ENCODE measurements at regions not wholly inside any gene's neighbourhood (a gene's known extent, or its start where the extent isn't known, plus 50 kb on each side); places are given as distances from the start of the nearest gene placed in this dataset.

- Histone ChIP-seq H3K4me1 (ENCODE audit: insufficient read depth, low read length) (no peaks in the 10 kb centered on the region), H3K9ac (ENCODE audit: low read depth, low read length) (no peak overlapping the region), H3K27ac (ENCODE audit: low read depth, low read length) (no peak overlapping the region), H3K4me3 (ENCODE audit: low read length) (no peak overlapping the region), H3K27me3 (ENCODE audit: insufficient read depth, low read length) (no peaks in the 10 kb centered on the region), H3K9me3 (ENCODE audit: insufficient read depth, low read depth, low read length) (peaks cover 4% of the 10 kb centered on the region), H3K36me3 (ENCODE audit: insufficient read depth, low read length) (no peaks in the 10 kb centered on the region)
- WGBS: 93% methylated on average over 1 of the region's 1 CpG
Observed at GRCh38 chr16:79662122-79662521, 61.6 kb upstream of the MAF start.

- no peaks in the 10 kb centered on the region for H3K4me1 ChIP-seq (ENCODE audit: insufficient read depth, low read length)
- H3K36me3 ChIP-seq (ENCODE audit: insufficient read depth, low read length): no peaks in the 10 kb centered on the region
- H3K9ac ChIP-seq (ENCODE audit: low read depth, low read length): no peak overlapping the region
- H3K9me3 ChIP-seq (ENCODE audit: insufficient read depth, low read depth, low read length): peaks cover 4% of the 10 kb centered on the region
- 91% methylated on average over 5 of the region's 5 CpGs for WGBS
- H3K27me3 ChIP-seq (ENCODE audit: insufficient read depth, low read length): no peaks in the 10 kb centered on the region
- no peak overlapping the region for H3K27ac ChIP-seq (ENCODE audit: low read depth, low read length)
- no peak overlapping the region for H3K4me3 ChIP-seq (ENCODE audit: low read length)
Observed at GRCh38 chr16:79661578-79661977, 61.0 kb upstream of the MAF start.

GRCh38 chr16:79659344-79659743 lies 58.8 kb upstream of the MAF start:
- Histone ChIP-seq H3K4me1 (ENCODE audit: insufficient read depth, low read length) (no peaks in the 10 kb centered on the region), H3K9me3 (ENCODE audit: insufficient read depth, low read depth, low read length) (peaks cover 4% of the 10 kb centered on the region), H3K9ac (ENCODE audit: low read depth, low read length) (no peak overlapping the region), H3K36me3 (ENCODE audit: insufficient read depth, low read length) (no peaks in the 10 kb centered on the region), H3K4me3 (ENCODE audit: low read length) (no peak overlapping the region), H3K27me3 (ENCODE audit: insufficient read depth, low read length) (no peaks in the 10 kb centered on the region), H3K27ac (ENCODE audit: low read depth, low read length) (no peak overlapping the region)
- 92% methylated on average over 5 of the region's 5 CpGs for WGBS

GRCh38 chr16:79658301-79659033 lies 57.9 kb upstream of the MAF start:
- no peak overlapping the region for H3K9ac ChIP-seq (ENCODE audit: low read depth, low read length)
- no peak overlapping the region for H3K27ac ChIP-seq (ENCODE audit: low read depth, low read length)
- no peaks in the 10 kb centered on the region for H3K4me1 ChIP-seq (ENCODE audit: insufficient read depth, low read length)
- H3K27me3 ChIP-seq (ENCODE audit: insufficient read depth, low read length): no peaks in the 10 kb centered on the region
- H3K4me3 ChIP-seq (ENCODE audit: low read length): no peak overlapping the region
- WGBS: 94% methylated on average over 22 of the region's 22 CpGs
- peaks cover 4% of the 10 kb centered on the region for H3K9me3 ChIP-seq (ENCODE audit: insufficient read depth, low read depth, low read length)
- no peaks in the 10 kb centered on the region for H3K36me3 ChIP-seq (ENCODE audit: insufficient read depth, low read length)

GRCh38 chr16:79656553-79657115 lies 56.1 kb upstream of the MAF start:
- Histone ChIP-seq H3K36me3 (ENCODE audit: insufficient read depth, low read length) (no peaks in the 10 kb centered on the region), H3K9ac (ENCODE audit: low read depth, low read length) (no peak overlapping the region), H3K27ac (ENCODE audit: low read depth, low read length) (no peak overlapping the region), H3K4me1 (ENCODE audit: insufficient read depth, low read length) (no peaks in the 10 kb centered on the region), H3K27me3 (ENCODE audit: insufficient read depth, low read length) (no peaks in the 10 kb centered on the region), H3K9me3 (ENCODE audit: insufficient read depth, low read depth, low read length) (peaks cover 4% of the 10 kb centered on the region; the same call in 1 of the 2 replicates), H3K4me3 (ENCODE audit: low read length) (no peak overlapping the region)
- over 99% methylated on average over 5 of the region's 6 CpGs for WGBS

- Histone ChIP-seq H3K4me3 (ENCODE audit: low read length) (no peak overlapping the region), H3K27me3 (ENCODE audit: insufficient read depth, low read length) (no peaks in the 10 kb centered on the region), H3K27ac (ENCODE audit: low read depth, low read length) (no peak overlapping the region), H3K36me3 (ENCODE audit: insufficient read depth, low read length) (no peaks in the 10 kb centered on the region), H3K9ac (ENCODE audit: low read depth, low read length) (no peak overlapping the region), H3K9me3 (ENCODE audit: insufficient read depth, low read depth, low read length) (no peaks in the 10 kb centered on the region), H3K4me1 (ENCODE audit: insufficient read depth, low read length) (no peaks in the 10 kb centered on the region)
- WGBS: 93% methylated on average over 6 of the region's 6 CpGs
Observed at GRCh38 chr16:79653373-79653891, 52.9 kb upstream of the MAF start.

GRCh38 chr16:79651363-79651762 lies 50.8 kb upstream of the MAF start:
- 90% methylated on average over 7 of the region's 7 CpGs for WGBS
- Histone ChIP-seq H3K9ac (ENCODE audit: low read depth, low read length) (no peak overlapping the region), H3K36me3 (ENCODE audit: insufficient read depth, low read length) (no peaks in the 10 kb centered on the region), H3K27ac (ENCODE audit: low read depth, low read length) (no peak overlapping the region), H3K4me3 (ENCODE audit: low read length) (no peak overlapping the region), H3K4me1 (ENCODE audit: insufficient read depth, low read length) (no peaks in the 10 kb centered on the region), H3K27me3 (ENCODE audit: insufficient read depth, low read length) (no peaks in the 10 kb centered on the region), H3K9me3 (ENCODE audit: insufficient read depth, low read depth, low read length) (no peaks in the 10 kb centered on the region)
